ENCODE measurements at regions not wholly inside any gene's neighbourhood (a gene's known extent, or its start where the extent isn't known, plus 50 kb on each side); places are given as distances from the start of the nearest gene placed in this dataset.

GRCh38 chr16:59324462-59324861 lies 590.3 kb upstream of the GOT2 start:
- no peaks in the 10 kb centered on the region for H3K27me3 ChIP-seq
- in situ Hi-C loops (cut with MboI; ENCODE audit: low pct_ligation_motif_present in 1 of 4, low pct_unique_long_range_greater_than_20kb in 1 of 4, low sequenced_read_pairs in 3 of 4) = no loop called here
- no peak for DNase-seq
- WGBS, 2 donors (ENCODE audit: low coverage in 1 of 2) = 53% methylated on average over 3 to 5 of the region's 5 CpGs
- intact Hi-C loops (cut with DNase I; ENCODE audit: low total_unique reads) = no loop called here
- no peaks in the 10 kb centered on the region for H3K9me3 ChIP-seq
- TF ChIP-seq, protein P1, sequence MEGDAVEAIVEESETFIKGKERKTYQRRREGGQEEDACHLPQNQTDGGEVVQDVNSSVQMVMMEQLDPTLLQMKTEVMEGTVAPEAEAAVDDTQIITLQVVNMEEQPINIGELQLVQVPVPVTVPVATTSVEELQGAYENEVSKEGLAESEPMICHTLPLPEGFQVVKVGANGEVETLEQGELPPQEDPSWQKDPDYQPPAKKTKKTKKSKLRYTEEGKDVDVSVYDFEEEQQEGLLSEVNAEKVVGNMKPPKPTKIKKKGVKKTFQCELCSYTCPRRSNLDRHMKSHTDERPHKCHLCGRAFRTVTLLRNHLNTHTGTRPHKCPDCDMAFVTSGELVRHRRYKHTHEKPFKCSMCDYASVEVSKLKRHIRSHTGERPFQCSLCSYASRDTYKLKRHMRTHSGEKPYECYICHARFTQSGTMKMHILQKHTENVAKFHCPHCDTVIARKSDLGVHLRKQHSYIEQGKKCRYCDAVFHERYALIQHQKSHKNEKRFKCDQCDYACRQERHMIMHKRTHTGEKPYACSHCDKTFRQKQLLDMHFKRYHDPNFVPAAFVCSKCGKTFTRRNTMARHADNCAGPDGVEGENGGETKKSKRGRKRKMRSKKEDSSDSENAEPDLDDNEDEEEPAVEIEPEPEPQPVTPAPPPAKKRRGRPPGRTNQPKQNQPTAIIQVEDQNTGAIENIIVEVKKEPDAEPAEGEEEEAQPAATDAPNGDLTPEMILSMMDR (IDR thresholded peaks at IDR 0.05) = no peak
- TF ChIP-seq EP300 (IDR thresholded peaks at IDR 0.05; ENCODE audit: low read depth) (no peak), POLR2A (IDR thresholded peaks at IDR 0.05) (no peak), POLR2AphosphoS5 (IDR thresholded peaks at IDR 0.05) (no peak)
- no peaks in the 10 kb centered on the region for H3K4me1 ChIP-seq
- H3K36me3 ChIP-seq = no peaks in the 10 kb centered on the region
- H3K27ac ChIP-seq = no peak overlapping the region
- H3K4me3 ChIP-seq = no peak overlapping the region

DNA sequence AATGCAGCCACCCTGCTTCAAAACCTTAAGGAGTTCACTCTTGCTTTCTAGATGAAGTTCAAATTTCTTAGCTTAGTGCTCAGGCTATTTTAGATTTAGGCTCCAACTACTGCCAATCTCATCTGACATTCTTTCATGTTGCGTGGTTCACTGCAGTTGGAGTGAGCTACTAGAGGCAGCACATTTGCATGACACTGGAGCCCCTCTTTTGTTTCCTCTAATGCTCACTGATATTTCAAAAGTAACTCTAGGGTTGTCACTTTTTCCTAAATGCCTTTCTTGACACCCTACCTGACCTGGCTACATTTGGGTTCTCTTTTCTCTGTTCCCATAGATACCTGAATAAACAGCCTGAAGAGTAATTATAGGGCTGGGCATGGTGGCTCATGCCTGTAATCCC lies 586.5 kb upstream of the GOT2 start:
- Histone ChIP-seq H3K4me1 (no peaks in the 10 kb centered on the region), H3K36me3 (no peaks in the 10 kb centered on the region), H3K27me3 (no peaks in the 10 kb centered on the region), H3K4me3 (no peak overlapping the region), H3K9me3 (no peaks in the 10 kb centered on the region), H3K27ac (no peak overlapping the region)
- intact Hi-C loops (cut with DNase I; ENCODE audit: low total_unique reads) = no loop called here
- no peak for TF ChIP-seq EP300 (IDR thresholded peaks at IDR 0.05; ENCODE audit: low read depth)
- TF ChIP-seq, protein P1 (IDR thresholded peaks at IDR 0.05) = no peak
- TF ChIP-seq POLR2A (IDR thresholded peaks at IDR 0.05) = no peak
- TF ChIP-seq POLR2AphosphoS5 (IDR thresholded peaks at IDR 0.05) = no peak
- in situ Hi-C loops (cut with MboI; ENCODE audit: low pct_ligation_motif_present in 1 of 4, low pct_unique_long_range_greater_than_20kb in 1 of 4, low sequenced_read_pairs in 3 of 4) = no loop called here
- 87% methylated on average over 1 of the region's 1 CpG; no CpG with 5 or more reads in 1 of the 2 donors for WGBS, 2 donors (ENCODE audit: low coverage in 1 of 2)
- DNase-seq = no peak

GRCh38 chr16:59319871-59320270 lies 585.8 kb upstream of the GOT2 start:
- no peak for DNase-seq
- intact Hi-C loops (cut with DNase I; ENCODE audit: low total_unique reads) (no loop called here), in situ Hi-C loops (cut with MboI; ENCODE audit: low pct_ligation_motif_present in 1 of 4, low pct_unique_long_range_greater_than_20kb in 1 of 4, low sequenced_read_pairs in 3 of 4) (no loop called here)
- Histone ChIP-seq H3K36me3 (no peaks in the 10 kb centered on the region), H3K27ac (no peak overlapping the region), H3K4me3 (no peak overlapping the region), H3K9me3 (no peaks in the 10 kb centered on the region), H3K4me1 (no peaks in the 10 kb centered on the region), H3K27me3 (no peaks in the 10 kb centered on the region)
- TF ChIP-seq, protein P1 (IDR thresholded peaks at IDR 0.05) = no peak
- no peak for TF ChIP-seq POLR2AphosphoS5 (IDR thresholded peaks at IDR 0.05)
- no peak for TF ChIP-seq POLR2A (IDR thresholded peaks at IDR 0.05)
- TF ChIP-seq EP300 (IDR thresholded peaks at IDR 0.05; ENCODE audit: low read depth) = no peak
- 78 to 83% methylated on average over 3 of the region's 3 CpGs for whole genome bisulfite sequencing, 2 donors (ENCODE audit: low coverage in 1 of 2)

- in situ Hi-C loops (cut with MboI; ENCODE audit: low pct_ligation_motif_present in 1 of 4, low pct_unique_long_range_greater_than_20kb in 1 of 4, low sequenced_read_pairs in 3 of 4) (no loop called here), intact Hi-C loops (cut with DNase I; ENCODE audit: low total_unique reads) (no loop called here)
- DNase-seq = no peak
- Histone ChIP-seq H3K4me1 (no peaks in the 10 kb centered on the region), H3K27ac (no peak overlapping the region), H3K4me3 (no peak overlapping the region), H3K36me3 (no peaks in the 10 kb centered on the region), H3K27me3 (no peaks in the 10 kb centered on the region), H3K9me3 (no peaks in the 10 kb centered on the region)
- WGBS, 2 donors (ENCODE audit: low coverage in 1 of 2) = 66 to 83% methylated on average over 3 to 4 of the region's 4 CpGs
- TF ChIP-seq EP300 (IDR thresholded peaks at IDR 0.05; ENCODE audit: low read depth) (no peak), POLR2A (IDR thresholded peaks at IDR 0.05) (no peak)
- TF ChIP-seq, protein P1 (IDR thresholded peaks at IDR 0.05) = no peak
These were observed 571.7 kb upstream of the GOT2 start for GRCh38 chr16:59305850-59306249.
